Stimulated activated CD4-positive, alpha-beta T cell treated with anti-CD3 and anti-CD28 coated beads, Interleukin-4, amount 100 ng/mL, for 1 hour (primary cell): ENCODE measurements at regions not wholly inside any gene's neighbourhood (a gene's known extent, or its start where the extent isn't known, plus 50 kb on each side); places are given as distances from the start of the nearest gene placed in this dataset.

Source experiments
- DNase-seq: peaks from one replicate; pipeline ENCODE4 v3.0.0-alpha.2; 2020

GRCh38 chr11:15586741-15587473, 472.2 kb downstream of the INSC start:
- no peak for DNase-seq

GRCh38 chr11:15589070-15589626, 474.4 kb downstream of the INSC start:
- no peak for DNase-seq

- DNase-seq, result no peak
Measured at GRCh38 chr11:15590132-15590531, 475.4 kb downstream of the INSC start.

GRCh38 chr11:15591112-15591537, 476.4 kb downstream of the INSC start:
- no peak for DNase-seq

- no peak for DNase-seq
Measured at GRCh38 chr11:15594607-15595006, 479.9 kb downstream of the INSC start.

- no peak for DNase-seq
Measured at GRCh38 chr11:15599376-15599775, 484.7 kb downstream of the INSC start.

GRCh38 chr11:15602047-15602446, 487.3 kb downstream of the INSC start:
- DNase-seq, result no peak

- DNase-seq, result no peak
Measured at GRCh38 chr11:15602785-15603567, 488.3 kb downstream of the INSC start.

GRCh38 chr11:15605094-15605493, 490.4 kb downstream of the INSC start:
- no peak for DNase-seq

GRCh38 chr11:15607361-15608036, 492.8 kb downstream of the INSC start:
- DNase-seq, result no peak

- no peak for DNase-seq
Measured at GRCh38 chr11:15609445-15609844, 494.7 kb downstream of the INSC start.

- DNase-seq, result no peak
Measured at GRCh38 chr11:15610881-15611280, 496.2 kb downstream of the INSC start.

GRCh38 chr11:15613251-15613650, 498.5 kb downstream of the INSC start:
- DNase-seq, result no peak

GRCh38 chr11:15613789-15614188, 499.1 kb downstream of the INSC start:
- DNase-seq, result no peak

- no peak for DNase-seq
Measured at GRCh38 chr11:15615398-15616096, 500.8 kb downstream of the INSC start.

GRCh38 chr11:15616130-15617105, 501.7 kb downstream of the INSC start:
- no peak for DNase-seq

- no peak for DNase-seq
Measured at GRCh38 chr11:15617126-15617525, 502.4 kb downstream of the INSC start.

- DNase-seq, result no peak
Measured at GRCh38 chr11:15618583-15619032, 503.9 kb downstream of the INSC start.

GRCh38 chr11:15621565-15621964, 506.8 kb downstream of the INSC start:
- no peak for DNase-seq

GRCh38 chr11:15622231-15622890, 507.6 kb downstream of the INSC start:
- DNase-seq, result no peak

GRCh38 chr11:15624701-15625100, 510.0 kb downstream of the INSC start:
- no peak for DNase-seq
